ENCODE measurements at regions not wholly inside any gene's neighbourhood (a gene's known extent, or its start where the extent isn't known, plus 50 kb on each side); places are given as distances from the start of the nearest gene placed in this dataset.

DNA sequence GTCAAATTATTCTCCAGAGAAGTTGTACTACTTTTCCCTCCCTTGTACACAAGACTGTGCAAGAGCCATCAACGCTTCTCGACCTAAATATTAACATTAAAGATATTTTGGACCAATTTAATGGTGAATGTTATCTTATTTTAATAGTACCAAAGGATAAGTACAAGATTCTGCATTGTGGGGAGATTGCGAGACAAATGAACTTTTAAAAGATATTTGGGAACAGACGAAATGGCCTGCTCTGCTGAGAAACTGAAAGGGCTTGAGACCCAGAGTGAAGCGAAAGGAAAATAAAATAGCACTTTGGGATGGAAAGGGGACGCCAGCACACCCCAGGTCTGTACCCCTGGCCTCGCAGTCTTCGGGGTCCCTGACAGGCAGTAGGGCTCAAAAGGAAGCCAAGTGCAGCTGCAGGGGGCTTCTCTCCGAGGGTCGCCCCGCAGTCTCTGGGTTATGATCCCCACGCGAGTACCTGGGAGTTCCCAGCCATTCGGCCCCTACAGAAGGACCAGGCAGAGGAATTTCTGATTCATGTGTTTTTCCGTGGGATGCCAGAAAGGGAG, 97.6 kb upstream of the VGLL3 start:
- Histone ChIP-seq H3K9me1 (replicated peaks; ENCODE audit: control insufficient read depth, extremely low read depth, insufficient read depth, low read length) (no peaks in the 10 kb centered on the region), H3K4me3 (replicated peaks in 1 of 3; ENCODE audit: insufficient read depth in 1 of 3, low read depth in 1 of 3, low read length in 3 of 3) (peak overlapping the region; percentile 30 to 56 (median 33)), H3K4me1 (ENCODE audit: control insufficient read depth, extremely low read depth, insufficient read depth, low read length) (peaks cover 6% of the 10 kb centered on the region), H3K4me2 (ENCODE audit: insufficient read depth, low read length) (peak overlapping the region; percentile 59), H3K36me3 (ENCODE audit: control insufficient read depth in 2 of 2, extremely low read depth in 1 of 2, insufficient read depth in 2 of 2, low read length in 2 of 2) (no peaks in the 10 kb centered on the region), H3K9ac (replicated peaks; ENCODE audit: extremely low read depth, insufficient read depth, low read length) (no peak overlapping the region), H2AFZ (ENCODE audit: low read depth, low read length) (peak overlapping the region; percentile 98), H3K9me3 (replicated peaks; ENCODE audit: control insufficient read depth, insufficient read depth, low read length) (no peaks in the 10 kb centered on the region), H3K27me3 (ENCODE audit: control insufficient read depth in 2 of 2, insufficient read depth in 2 of 2, low read length in 2 of 2) (no peaks in the 10 kb centered on the region), H3K27ac (ENCODE audit: insufficient read depth, low read depth, low read length) (no peak overlapping the region), H4K20me1 (replicated peaks; ENCODE audit: control insufficient read depth, extremely low read depth, insufficient read depth, low read length) (no peaks in the 10 kb centered on the region), H3K79me2 (ENCODE audit: control insufficient read depth, insufficient read depth, low read length) (no peaks in the 10 kb centered on the region)
- FAIRE-seq (no peak), DNase-seq (ENCODE audit: low read depth, low spot score) (no peak)
- dilution Hi-C loops (cut with MboI; ENCODE audit: extremely low pct_ligation_motif_present, low sequenced_read_pairs), result no loop called here
- TF ChIP-seq POLR2A (IDR thresholded peaks at IDR 0.05; ENCODE audit: low read depth, low read length), result no peak
- no peak for TF ChIP-seq MAX (IDR thresholded peaks at IDR 0.05; ENCODE audit: insufficient read depth, insufficient read length)
- no peak for TF ChIP-seq CTCF (IDR thresholded peaks at IDR 0.05; ENCODE audit: extremely low read depth in 1 of 2, insufficient read depth in 1 of 2, low read depth in 1 of 2, low read length in 2 of 2)
- no peak for TF ChIP-seq POLR2AphosphoS5 (IDR thresholded peaks at IDR 0.05; ENCODE audit: insufficient read depth, low read depth, low read length)
- TF ChIP-seq EZH2 (IDR thresholded peaks at IDR 0.05; ENCODE audit: borderline replicate concordance, low read depth, low read length, severe bottlenecking), result no peak
- TF ChIP-seq FOS (IDR thresholded peaks at IDR 0.05; ENCODE audit: borderline replicate concordance, insufficient read depth, low read length), result no peak
- no peak for TF ChIP-seq JUN (IDR thresholded peaks at IDR 0.05; ENCODE audit: borderline replicate concordance, insufficient read depth, insufficient read length, low read depth)
- no peak for TF ChIP-seq GATA2 (IDR thresholded peaks at IDR 0.05; ENCODE audit: insufficient read depth, insufficient read length, low read depth, low read length)
- TF ChIP-seq MYC (IDR thresholded peaks at IDR 0.05; ENCODE audit: low read depth, low read length), result no peak
- POLR2A ChIA-PET, result interaction anchor here (1.5 kb wide), 1 partner anchor 98 kb away, joined by 3 read pairs; the partner anchor contains the start of gene VGLL3
- CTCF ChIA-PET, result interaction anchor here (1.0 to 1.6 kb wide), 4 partner anchors 11 to 917 kb away, joined by 3 to 8 read pairs (median 4); no protein-coding TSS in a partner anchor
- intact Hi-C loops (cut with micrococcal nuclease), result loop anchor here (5.0 to 10.0 kb wide), 2 partner anchors 79 to 384 kb away; no protein-coding TSS in a partner anchor
- BruUV-seq (replicated peaks), result no TSS peak
